ENCODE measurements at regions not wholly inside any gene's neighbourhood (a gene's known extent, or its start where the extent isn't known, plus 50 kb on each side); places are given as distances from the start of the nearest gene placed in this dataset.

DNA sequence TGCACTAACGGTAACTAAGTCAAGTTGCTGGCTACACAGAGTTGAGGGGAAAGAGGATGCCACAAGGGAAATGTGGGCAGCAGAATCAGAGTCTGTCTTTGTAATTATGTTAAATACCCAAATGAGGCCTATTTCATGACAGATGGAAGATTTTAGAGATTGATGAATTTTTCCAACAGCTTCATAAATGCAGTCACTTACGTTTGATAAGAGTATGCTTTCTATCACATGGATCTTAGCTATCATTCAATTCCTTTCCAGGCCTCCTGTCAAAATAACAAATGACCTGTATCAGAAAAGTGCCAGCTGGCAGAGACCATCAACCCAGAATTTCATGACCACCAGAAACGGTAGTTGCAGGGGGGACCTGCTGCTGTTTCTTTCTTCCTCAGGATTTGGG lies 148.4 kb upstream of the PLPP4 start:
- Mint-ChIP-seq H3K36me3 (ENCODE audit: low read depth) (no peaks in the 10 kb centered on the region), H3K27me3 (ENCODE audit: low read depth) (peaks cover 8% of the 10 kb centered on the region), H3K9me3 (ENCODE audit: low read depth) (peaks cover 8% of the 10 kb centered on the region), H3K4me3 (ENCODE audit: unreplicated experiment) (no peak overlapping the region), H3K27ac (ENCODE audit: unreplicated experiment) (no peak overlapping the region), H3K4me1 (ENCODE audit: low read depth) (no peaks in the 10 kb centered on the region)
- no peak for DNase-seq (ENCODE audit: low spot score)
- TF ChIP-seq CTCF (IDR thresholded peaks at IDR 0.05) = no peak

DNA sequence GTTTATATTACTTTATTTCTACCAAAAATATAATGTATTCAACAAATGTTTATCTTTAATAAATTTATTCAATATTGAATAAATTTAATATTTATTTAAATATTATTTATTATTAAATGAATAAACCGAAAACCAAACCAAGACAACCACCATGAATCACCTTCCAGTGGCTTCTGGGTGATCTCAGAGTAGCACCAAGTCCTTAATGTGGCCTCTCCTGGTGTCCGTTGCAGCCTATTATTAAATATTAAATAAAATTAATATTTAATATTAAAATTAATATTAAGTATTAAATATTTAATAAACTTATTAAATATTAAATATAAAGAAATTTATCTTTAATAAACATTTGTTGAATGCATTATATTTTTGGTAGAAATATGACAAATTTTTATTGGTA lies 143.3 kb upstream of the PLPP4 start:
- no peak for DNase-seq (ENCODE audit: low spot score)
- H3K4me3 Mint-ChIP-seq (ENCODE audit: unreplicated experiment) = no peak overlapping the region
- H3K4me1 Mint-ChIP-seq (ENCODE audit: low read depth) = no peaks in the 10 kb centered on the region
- no peaks in the 10 kb centered on the region for H3K36me3 Mint-ChIP-seq (ENCODE audit: low read depth)
- TF ChIP-seq CTCF (IDR thresholded peaks at IDR 0.05) = no peak
- H3K9me3 Mint-ChIP-seq (ENCODE audit: low read depth) = no peaks in the 10 kb centered on the region
- H3K27me3 Mint-ChIP-seq (ENCODE audit: low read depth) = peaks cover 4% of the 10 kb centered on the region
- no peak overlapping the region for H3K27ac Mint-ChIP-seq (ENCODE audit: unreplicated experiment)

- no peak overlapping the region for H3K27ac Mint-ChIP-seq (ENCODE audit: unreplicated experiment)
- no peaks in the 10 kb centered on the region for H3K9me3 Mint-ChIP-seq (ENCODE audit: low read depth)
- peaks cover 5% of the 10 kb centered on the region for H3K27me3 Mint-ChIP-seq (ENCODE audit: low read depth)
- DNase-seq (ENCODE audit: low spot score) = no peak
- TF ChIP-seq CTCF (IDR thresholded peaks at IDR 0.05) = no peak
- H3K4me3 Mint-ChIP-seq (ENCODE audit: unreplicated experiment) = no peak overlapping the region
- H3K4me1 Mint-ChIP-seq (ENCODE audit: low read depth) = no peaks in the 10 kb centered on the region
- no peaks in the 10 kb centered on the region for H3K36me3 Mint-ChIP-seq (ENCODE audit: low read depth)
Observed at GRCh38 chr10:120314442-120314841, 142.6 kb upstream of the PLPP4 start.

- no peak for DNase-seq (ENCODE audit: low spot score)
- peaks cover 10% of the 10 kb centered on the region for H3K27me3 Mint-ChIP-seq (ENCODE audit: low read depth)
- no peak overlapping the region for H3K4me3 Mint-ChIP-seq (ENCODE audit: unreplicated experiment)
- no peak for TF ChIP-seq CTCF (IDR thresholded peaks at IDR 0.05)
- no peaks in the 10 kb centered on the region for H3K36me3 Mint-ChIP-seq (ENCODE audit: low read depth)
- no peaks in the 10 kb centered on the region for H3K4me1 Mint-ChIP-seq (ENCODE audit: low read depth)
- no peak overlapping the region for H3K27ac Mint-ChIP-seq (ENCODE audit: unreplicated experiment)
- H3K9me3 Mint-ChIP-seq (ENCODE audit: low read depth) = no peaks in the 10 kb centered on the region
Observed at GRCh38 chr10:120318862-120319261, 138.2 kb upstream of the PLPP4 start.

- Mint-ChIP-seq H3K27me3 (ENCODE audit: low read depth) (peaks cover 7% of the 10 kb centered on the region), H3K4me1 (ENCODE audit: low read depth) (no peaks in the 10 kb centered on the region), H3K36me3 (ENCODE audit: low read depth) (no peaks in the 10 kb centered on the region), H3K27ac (ENCODE audit: unreplicated experiment) (no peak overlapping the region), H3K9me3 (ENCODE audit: low read depth) (peaks cover 1% of the 10 kb centered on the region), H3K4me3 (ENCODE audit: unreplicated experiment) (no peak overlapping the region)
- TF ChIP-seq CTCF (IDR thresholded peaks at IDR 0.05) = no peak
- DNase-seq (ENCODE audit: low spot score) = no peak
Observed at GRCh38 chr10:120327675-120328074, 129.4 kb upstream of the PLPP4 start.

All from chondrocyte (in vitro differentiated cells).